ENCODE measurements at regions not wholly inside any gene's neighbourhood (a gene's known extent, or its start where the extent isn't known, plus 50 kb on each side); places are given as distances from the start of the nearest gene placed in this dataset.

- Mint-ChIP-seq H3K4me1 (ENCODE audit: unreplicated experiment) (no peaks in the 10 kb centered on the region), H3K4me3 (ENCODE audit: unreplicated experiment) (no peak overlapping the region), H3K9me3 (ENCODE audit: unreplicated experiment) (peaks cover 11% of the 10 kb centered on the region), H3K36me3 (ENCODE audit: low read depth, unreplicated experiment) (peaks cover 11% of the 10 kb centered on the region), H3K27ac (ENCODE audit: unreplicated experiment) (no peak overlapping the region), H3K27me3 (ENCODE audit: unreplicated experiment) (no peaks in the 10 kb centered on the region)
- no peak for DNase-seq (ENCODE audit: low spot score)
- TF ChIP-seq CTCF (IDR thresholded peaks at IDR 0.05; ENCODE audit: unreplicated experiment): no peak
Observed at GRCh38 chr3:106836906-106837305, 540.3 kb upstream of the CCDC54 start.

GRCh38 chr3:106837616-106838015, 539.6 kb upstream of the CCDC54 start:
- no peak for TF ChIP-seq CTCF (IDR thresholded peaks at IDR 0.05; ENCODE audit: unreplicated experiment)
- Mint-ChIP-seq H3K27me3 (ENCODE audit: unreplicated experiment) (no peaks in the 10 kb centered on the region), H3K4me3 (ENCODE audit: unreplicated experiment) (no peak overlapping the region), H3K27ac (ENCODE audit: unreplicated experiment) (no peak overlapping the region), H3K4me1 (ENCODE audit: unreplicated experiment) (no peaks in the 10 kb centered on the region), H3K9me3 (ENCODE audit: unreplicated experiment) (peaks cover 4% of the 10 kb centered on the region), H3K36me3 (ENCODE audit: low read depth, unreplicated experiment) (peaks cover 4% of the 10 kb centered on the region)
- DNase-seq (ENCODE audit: low spot score): no peak

- Mint-ChIP-seq H3K27me3 (ENCODE audit: unreplicated experiment) (no peaks in the 10 kb centered on the region), H3K4me1 (ENCODE audit: unreplicated experiment) (no peaks in the 10 kb centered on the region), H3K4me3 (ENCODE audit: unreplicated experiment) (no peak overlapping the region), H3K27ac (ENCODE audit: unreplicated experiment) (no peak overlapping the region), H3K9me3 (ENCODE audit: unreplicated experiment) (no peaks in the 10 kb centered on the region), H3K36me3 (ENCODE audit: low read depth, unreplicated experiment) (no peaks in the 10 kb centered on the region)
- no peak for DNase-seq (ENCODE audit: low spot score)
- no peak for TF ChIP-seq CTCF (IDR thresholded peaks at IDR 0.05; ENCODE audit: unreplicated experiment)
Observed at GRCh38 chr3:106839576-106840280, 537.5 kb upstream of the CCDC54 start.

GRCh38 chr3:106840319-106840718, 536.9 kb upstream of the CCDC54 start:
- Mint-ChIP-seq H3K27ac (ENCODE audit: unreplicated experiment) (no peak overlapping the region), H3K27me3 (ENCODE audit: unreplicated experiment) (no peaks in the 10 kb centered on the region), H3K4me1 (ENCODE audit: unreplicated experiment) (no peaks in the 10 kb centered on the region), H3K4me3 (ENCODE audit: unreplicated experiment) (no peak overlapping the region), H3K9me3 (ENCODE audit: unreplicated experiment) (no peaks in the 10 kb centered on the region), H3K36me3 (ENCODE audit: low read depth, unreplicated experiment) (no peaks in the 10 kb centered on the region)
- no peak for TF ChIP-seq CTCF (IDR thresholded peaks at IDR 0.05; ENCODE audit: unreplicated experiment)
- DNase-seq (ENCODE audit: low spot score): no peak

GRCh38 chr3:106842151-106842550, 535.1 kb upstream of the CCDC54 start:
- no peaks in the 10 kb centered on the region for H3K4me1 Mint-ChIP-seq (ENCODE audit: unreplicated experiment)
- no peak overlapping the region for H3K27ac Mint-ChIP-seq (ENCODE audit: unreplicated experiment)
- no peak for DNase-seq (ENCODE audit: low spot score)
- no peaks in the 10 kb centered on the region for H3K27me3 Mint-ChIP-seq (ENCODE audit: unreplicated experiment)
- TF ChIP-seq CTCF (IDR thresholded peaks at IDR 0.05; ENCODE audit: unreplicated experiment): no peak
- no peaks in the 10 kb centered on the region for H3K36me3 Mint-ChIP-seq (ENCODE audit: low read depth, unreplicated experiment)
- no peaks in the 10 kb centered on the region for H3K9me3 Mint-ChIP-seq (ENCODE audit: unreplicated experiment)
- H3K4me3 Mint-ChIP-seq (ENCODE audit: unreplicated experiment): no peak overlapping the region

Measured in endothelial cell (in vitro differentiated cells).